WTC11 (cell line): ENCODE measurements at regions not wholly inside any gene's neighbourhood (a gene's known extent, or its start where the extent isn't known, plus 50 kb on each side); places are given as distances from the start of the nearest gene placed in this dataset.

Source experiments
- ATAC-seq: fragments of 200-7000 bp; cut with Tn5 transposase; 2 replicates; pipeline ENCODE4 v1.10.0; 2021; ENCODE audit warnings: mild to moderate bottlenecking, moderate library complexity
- CTCF ChIA-PET: fragments of 300-600 bp; sonication (Branson Sonifier 250); formaldehyde crosslinking; loops from one replicate; lab custom pipeline; 2021; ENCODE audit warnings: antibody characterized with exemption; lab: Charles Lee
- POLR2A ChIA-PET: fragments of 350-600 bp; sonication (Branson Sonifier 250); formaldehyde crosslinking; loops from one replicate; lab custom pipeline; 2021; ENCODE audit warnings: antibody characterized with exemption; lab: Charles Lee
- DNase-seq: peaks from one replicate; pipeline ENCODE4 v3.0.0; 2021; ENCODE audit warnings: low spot score
- H3K27ac Mint-ChIP-seq: 2 replicates; pipeline ENCODE4 v1.8.0; 2021; ENCODE audit warnings: mixed read lengths
- H3K27me3 Mint-ChIP-seq: 2 replicates; pipeline ENCODE4 v1.8.0; 2021; ENCODE audit warnings: low read depth, mild to moderate bottlenecking, moderate library complexity, mixed read lengths
- H3K36me3 Mint-ChIP-seq: 2 replicates; pipeline ENCODE4 v1.8.0; 2021; ENCODE audit warnings: mixed read lengths
- H3K4me1 Mint-ChIP-seq: 2 replicates; pipeline ENCODE4 v1.8.0; 2022; ENCODE audit warnings: mixed read lengths
- H3K4me3 Mint-ChIP-seq: 2 replicates; pipeline ENCODE4 v1.8.0; 2021; ENCODE audit warnings: mild to moderate bottlenecking, moderate library complexity, mixed read lengths
- H3K9me3 Mint-ChIP-seq: 2 replicates; pipeline ENCODE4 v1.8.0; 2021; ENCODE audit warnings: mixed read lengths
- ARID4B ChIP-seq: sonication (generic); formaldehyde crosslinking; IDR thresholded peaks from 2 replicates; pipeline ENCODE4 v1.8.0; 2023; ENCODE audit warnings: missing genetic modification reagents, mild to moderate bottlenecking, borderline replicate concordance
- ERG ChIP-seq: fragments of 250-450 bp; sonication (Bioruptor Pico); IDR thresholded peaks from 2 replicates; pipeline ENCODE4 v1.8.0; 2021; ENCODE audit warnings: mild to moderate bottlenecking
- FOXP1 ChIP-seq: sonication (generic); formaldehyde crosslinking; IDR thresholded peaks from 2 replicates; pipeline ENCODE4 v1.8.0; 2022; ENCODE audit warnings: missing genetic modification reagents, mild to moderate bottlenecking, moderate library complexity, borderline replicate concordance
- NFATC4 ChIP-seq: fragments of 250-450 bp; sonication (Bioruptor Pico); IDR thresholded peaks from 2 replicates; pipeline ENCODE4 v1.9.0; 2021; ENCODE audit warnings: mild to moderate bottlenecking
- PRDM15 ChIP-seq: sonication (generic); formaldehyde crosslinking; IDR thresholded peaks from 2 replicates; pipeline ENCODE4 v1.8.0; 2022; ENCODE audit warnings: missing genetic modification reagents
- PRRX2 ChIP-seq: fragments of 250-450 bp; sonication (Bioruptor Pico); IDR thresholded peaks from 2 replicates; pipeline ENCODE4 v1.8.0; 2021; ENCODE audit warnings: mild to moderate bottlenecking
- USF1 ChIP-seq: sonication (generic); formaldehyde crosslinking; IDR thresholded peaks from 2 replicates; pipeline ENCODE4 v1.8.0; 2022; ENCODE audit warnings: mild to moderate bottlenecking, missing genetic modification reagents
- ZNF416 ChIP-seq: fragments of 250-450 bp; sonication (Bioruptor Pico); IDR thresholded peaks from 2 replicates; pipeline ENCODE4 v1.9.0; 2021; ENCODE audit warnings: mild to moderate bottlenecking, inconsistent platforms
- ZNF425 ChIP-seq: fragments of 250-450 bp; sonication (Bioruptor Pico); conservative IDR thresholded peaks from 2 replicates; pipeline ENCODE4 v1.9.0; 2021; ENCODE audit warnings: mild to moderate bottlenecking
- ZNF671 ChIP-seq: fragments of 250-450 bp; sonication (Bioruptor Pico); IDR thresholded peaks from 2 replicates; pipeline ENCODE4 v1.8.0; 2021; ENCODE audit warnings: mild to moderate bottlenecking

- peaks cover 2% of the 10 kb centered on the region; the same call in 1 of the 2 replicates for H3K27me3 Mint-ChIP-seq
- H3K27ac Mint-ChIP-seq = peak overlapping the region; percentile 98
- POLR2A ChIA-PET = no interaction called here
- DNase-seq (no peak), ATAC-seq (no peak)
- H3K9me3 Mint-ChIP-seq = peaks cover 5% of the 10 kb centered on the region
- 0 out of 2 replicates have a peak, but pooled peaks have one; percentile 11 for TF ChIP-seq USF1 (CRISPR knock-in tag)
- TF ChIP-seq NFATC4 (CRISPR knock-in tag) = peak; percentile 61; the same call in 1 of the 2 replicates
- TF ChIP-seq ARID4B (CRISPR knock-in tag) = no peak
- 0 out of 2 replicates have a peak, but pooled peaks have one; percentile 52 for TF ChIP-seq ZNF425
- TF ChIP-seq PRRX2 = 0 out of 2 replicates have a peak, but pooled peaks have one; percentile 64
- TF ChIP-seq ERG (CRISPR knock-in tag) = no peak
- CTCF ChIA-PET = no interaction called here
- peaks cover 69% of the 10 kb centered on the region for H3K36me3 Mint-ChIP-seq
- H3K4me3 Mint-ChIP-seq = peak overlapping the region; percentile 95
- peaks cover 63% of the 10 kb centered on the region for H3K4me1 Mint-ChIP-seq
These were observed 120.3 kb downstream of the NPY start for GRCh38 chr7:24404315-24404714.

GRCh38 chr7:24405002-24405401, 121.0 kb downstream of the NPY start:
- DNase-seq = no peak
- H3K36me3 Mint-ChIP-seq = peaks cover 67% of the 10 kb centered on the region
- ATAC-seq = no peak
- H3K4me1 Mint-ChIP-seq = peaks cover 65% of the 10 kb centered on the region
- H3K4me3 Mint-ChIP-seq = peak overlapping the region; percentile 44
- CTCF ChIA-PET = interaction anchor here (1.7 kb wide), 1 partner anchor 115 kb away, joined by 6 read pairs; no protein-coding TSS in a partner anchor
- H3K27ac Mint-ChIP-seq = peak overlapping the region; percentile 89
- TF ChIP-seq ZNF416 (CRISPR knock-in tag) (peak; percentile 70; the same call in 1 of the 2 replicates), PRDM15 (CRISPR knock-in tag) (no peak), ZNF425 (peak; percentile 67), ZNF671 (CRISPR knock-in tag) (peak; percentile 78; the same call in 1 of the 2 replicates), FOXP1 (no peak), NFATC4 (CRISPR knock-in tag) (peak; percentile 75; the same call in 1 of the 2 replicates)
- POLR2A ChIA-PET = no interaction called here
- peaks cover 10% of the 10 kb centered on the region for H3K9me3 Mint-ChIP-seq
- peaks cover 2% of the 10 kb centered on the region; the same call in 1 of the 2 replicates for H3K27me3 Mint-ChIP-seq
